Spleen (tissue), 11 donors: ENCODE measurements at regions not wholly inside any gene's neighbourhood (a gene's known extent, or its start where the extent isn't known, plus 50 kb on each side); places are given as distances from the start of the nearest gene placed in this dataset.

Source experiments
- DNase-seq: peaks from one replicate; pipeline ENCODE4 v3.0.0-alpha.2; 2020
- H3K27ac ChIP-seq, 8 donors: fragments of 200-600 bp; sonication (generic) in 7 of 8; 1 replicate in 4 of 8; 2 replicates in 4 of 8; pipeline versions ENCODE4 v1.5.0 to v1.8.0; 2016 to 2021; ENCODE audit warnings: inconsistent platforms in 4 of 8, mild to moderate bottlenecking in 4 of 8, moderate library complexity in 1 of 8
- H3K27me3 ChIP-seq, 7 donors: fragments of 200-600 bp; sonication (generic) in 6 of 7; replicated peaks in 1 of 7; 1 replicate in 4 of 7; 2 replicates in 3 of 7; pipeline versions ENCODE4 v1.5.0 to v1.8.0; 2016 to 2021; ENCODE audit warnings: inconsistent platforms in 3 of 7, mild to moderate bottlenecking in 1 of 7
- H3K36me3 ChIP-seq, 6 donors: fragments of 200-600 bp; sonication (generic) in 5 of 6; 1 replicate in 4 of 6; 2 replicates in 2 of 6; pipeline versions ENCODE4 v1.5.0 to v1.8.0; 2016 to 2021; ENCODE audit warnings: inconsistent platforms in 2 of 6
- H3K4me1 ChIP-seq, 6 donors: fragments of 200-600 bp; sonication (generic) in 5 of 6; 1 replicate in 3 of 6; 2 replicates in 3 of 6; pipeline versions ENCODE4 v1.5.0 to v1.8.0; 2016 to 2021; ENCODE audit warnings: inconsistent platforms in 3 of 6
- H3K4me3 ChIP-seq, 8 donors: fragments of 200-600 bp; sonication (generic) in 7 of 8; 1 replicate in 4 of 8; 2 replicates in 4 of 8; pipeline versions ENCODE4 v1.5.0 to v1.8.0; 2016 to 2021; ENCODE audit warnings: inconsistent platforms in 4 of 8, mild to moderate bottlenecking in 4 of 8, moderate library complexity in 2 of 8
- H3K9me3 ChIP-seq, 8 donors: fragments of 200-600 bp; sonication (generic) in 7 of 8; 1 replicate in 4 of 8; 2 replicates in 4 of 8; pipeline versions ENCODE4 v1.5.0 to v1.8.0; 2016 to 2021; ENCODE audit warnings: inconsistent platforms in 4 of 8
- POLR2A ChIP-seq, 3 donors: fragments of 450-650 bp; IDR thresholded peaks; one replicate each; pipeline ENCODE4 v1.5.1; 2017; ENCODE audit warnings: antibody characterized with exemption in 3 of 3, mild to moderate bottlenecking in 1 of 3
- POLR2AphosphoS5 ChIP-seq, 3 donors: sonication (generic); formaldehyde crosslinking; IDR thresholded peaks; one replicate each; pipeline ENCODE4 v1.5.1; 2017; ENCODE audit warnings: antibody characterized with exemption in 3 of 3
- WGBS, 5 donors: extraction: QIAGEN DNeasy Blood & Tissue Kit in 3 of 5; methylation state at CpG; one replicate each; pipeline versions ENCODE4 v1.1.5 to v1.1.7; 2013 to 2018; 5-methylcytosine and 5-hydroxymethylcytosine counted together
- intact Hi-C: fragments of 100-400 bp; cut with DNase I; formaldehyde crosslinking; loops from one replicate; pipeline ENCODE4 v1.15.0; 2023; ENCODE audit warnings: low total_unique reads
- TF ChIP-seq, protein P1 (sequence below), 11 experiments: fragments of 200-600 bp in 7 of 11; fragments of 450-650 bp in 4 of 11; sonication (generic) in 4 of 11; IDR thresholded peaks in 8 of 11; conservative IDR thresholded peaks in 3 of 11; 1 replicate in 7 of 11; 2 replicates in 4 of 11; pipeline versions ENCODE4 v1.4.0 to v1.8.0; 2016 to 2021; ENCODE audit warnings: antibody characterized with exemption in 11 of 11, inconsistent platforms in 4 of 11, mild to moderate bottlenecking in 1 of 11
- donor health status: healthy with polysubstance abuse.
- donor health status: DM: no; HTN: no; CAD: no; lungs with moderate emphysema.
- donor health status: DM: no; HTN: no; CAD: no.
- donor health status: Bipolar disorder and iron deficiency.
- donor health status: healthy.
- donor health status: DM: no; HTN: no; CAD: no.
- donor health status: DM: yes; HTN: yes; CAD: no.

DNA sequence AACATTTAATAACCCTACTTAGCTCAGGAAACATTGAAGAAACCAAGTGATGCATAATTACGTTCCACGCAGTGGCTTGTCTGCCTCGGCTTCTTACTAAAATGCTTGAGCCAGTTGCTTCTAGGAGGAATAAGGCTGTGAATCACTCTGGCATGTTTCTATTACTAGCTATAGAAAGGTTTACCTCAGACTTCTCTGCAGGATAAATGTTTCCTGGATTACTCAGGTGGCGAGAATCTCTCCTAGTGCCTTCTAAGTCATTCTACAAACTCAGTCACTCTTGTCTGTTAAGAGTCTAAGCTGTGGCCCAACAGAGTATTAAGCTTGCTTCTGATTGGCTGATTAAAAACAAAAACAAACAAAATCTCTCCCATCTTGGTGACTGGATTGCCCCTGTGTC lies 92.0 kb upstream of the RALGPS2 start:
- no peaks in the 10 kb centered on the region for H3K36me3 ChIP-seq
- TF ChIP-seq, protein P1, sequence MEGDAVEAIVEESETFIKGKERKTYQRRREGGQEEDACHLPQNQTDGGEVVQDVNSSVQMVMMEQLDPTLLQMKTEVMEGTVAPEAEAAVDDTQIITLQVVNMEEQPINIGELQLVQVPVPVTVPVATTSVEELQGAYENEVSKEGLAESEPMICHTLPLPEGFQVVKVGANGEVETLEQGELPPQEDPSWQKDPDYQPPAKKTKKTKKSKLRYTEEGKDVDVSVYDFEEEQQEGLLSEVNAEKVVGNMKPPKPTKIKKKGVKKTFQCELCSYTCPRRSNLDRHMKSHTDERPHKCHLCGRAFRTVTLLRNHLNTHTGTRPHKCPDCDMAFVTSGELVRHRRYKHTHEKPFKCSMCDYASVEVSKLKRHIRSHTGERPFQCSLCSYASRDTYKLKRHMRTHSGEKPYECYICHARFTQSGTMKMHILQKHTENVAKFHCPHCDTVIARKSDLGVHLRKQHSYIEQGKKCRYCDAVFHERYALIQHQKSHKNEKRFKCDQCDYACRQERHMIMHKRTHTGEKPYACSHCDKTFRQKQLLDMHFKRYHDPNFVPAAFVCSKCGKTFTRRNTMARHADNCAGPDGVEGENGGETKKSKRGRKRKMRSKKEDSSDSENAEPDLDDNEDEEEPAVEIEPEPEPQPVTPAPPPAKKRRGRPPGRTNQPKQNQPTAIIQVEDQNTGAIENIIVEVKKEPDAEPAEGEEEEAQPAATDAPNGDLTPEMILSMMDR (IDR thresholded peaks at IDR 0.05 in 8 of 11, conservative IDR thresholded peaks at IDR 0.05 in 3 of 11) = no peak
- TF ChIP-seq POLR2AphosphoS5 (IDR thresholded peaks at IDR 0.05) = no peak
- TF ChIP-seq POLR2A (IDR thresholded peaks at IDR 0.05) = no peak
- peaks cover 0 to 9% (median 0%) of the 10 kb centered on the region in 6 donors for H3K4me1 ChIP-seq
- WGBS, 5 donors = 93 to 97% (median 95%) methylated on average over 4 of the region's 4 CpGs
- H3K27me3 ChIP-seq = no peaks in the 10 kb centered on the region
- H3K27ac ChIP-seq = no peak overlapping the region
- H3K4me3 ChIP-seq = no peak overlapping the region
- H3K9me3 ChIP-seq = no peaks in the 10 kb centered on the region
- intact Hi-C loops = no loop called here
- DNase-seq = no peak

DNA sequence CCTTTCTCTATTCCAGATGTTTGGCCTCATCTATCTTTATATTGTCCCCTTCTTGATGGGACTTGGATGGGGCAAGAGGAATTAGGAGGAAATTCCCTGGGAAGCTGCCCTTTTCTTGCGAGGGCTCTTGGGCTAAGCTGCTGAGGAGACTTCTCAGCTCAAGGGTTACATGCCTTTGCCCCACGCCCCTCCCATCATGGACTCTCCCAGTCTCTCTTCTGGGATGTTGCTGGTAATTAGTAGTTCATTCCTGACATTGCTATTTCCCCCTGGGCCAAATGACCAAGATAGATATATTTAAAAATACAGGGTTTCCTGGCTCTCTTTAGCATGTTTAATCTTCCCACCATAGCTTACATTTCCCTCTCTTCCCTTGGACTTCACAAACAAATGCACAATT lies 90.6 kb upstream of the RALGPS2 start:
- Histone ChIP-seq H3K36me3 (no peaks in the 10 kb centered on the region), H3K27me3 (no peaks in the 10 kb centered on the region), H3K4me1 (peaks cover 0 to 8% (median 0%) of the 10 kb centered on the region in 6 donors), H3K9me3 (no peaks in the 10 kb centered on the region), H3K27ac (no peak overlapping the region), H3K4me3 (no peak overlapping the region)
- DNase-seq = no peak
- intact Hi-C loops = no loop called here
- WGBS, 5 donors = 64 to 79% (median 77%) methylated on average over 2 of the region's 2 CpGs
- TF ChIP-seq, protein P1 (IDR thresholded peaks at IDR 0.05 in 8 of 11, conservative IDR thresholded peaks at IDR 0.05 in 3 of 11) = no peak
- TF ChIP-seq POLR2A (IDR thresholded peaks at IDR 0.05) (no peak), POLR2AphosphoS5 (IDR thresholded peaks at IDR 0.05) (no peak)

DNA sequence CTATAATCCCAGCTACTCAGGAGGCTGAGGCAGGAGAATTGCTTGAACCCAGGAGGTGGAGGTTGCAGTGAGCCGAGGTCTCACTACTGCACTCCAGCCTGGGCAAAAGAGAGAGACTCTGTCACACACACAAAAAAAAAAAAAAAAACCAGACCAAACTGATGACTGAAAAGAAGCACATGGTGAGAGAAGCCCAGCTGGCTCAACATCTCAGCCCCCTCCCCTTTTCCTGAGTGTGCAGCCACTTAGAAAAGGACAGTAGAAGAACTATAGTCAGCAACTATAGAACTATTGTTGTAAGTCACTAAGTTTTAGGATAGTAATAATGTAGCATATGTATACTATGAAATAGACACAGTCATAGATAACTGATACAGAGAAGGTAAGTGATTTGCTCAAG lies 87.2 kb upstream of the RALGPS2 start:
- intact Hi-C loops = no loop called here
- Histone ChIP-seq H3K4me3 (no peak overlapping the region), H3K9me3 (no peaks in the 10 kb centered on the region), H3K4me1 (no peaks in the 10 kb centered on the region), H3K36me3 (no peaks in the 10 kb centered on the region), H3K27me3 (no peaks in the 10 kb centered on the region), H3K27ac (no peak overlapping the region)
- no peak for DNase-seq
- TF ChIP-seq POLR2A (IDR thresholded peaks at IDR 0.05) (no peak), POLR2AphosphoS5 (IDR thresholded peaks at IDR 0.05) (no peak)
- TF ChIP-seq, protein P1 (IDR thresholded peaks at IDR 0.05 in 8 of 11, conservative IDR thresholded peaks at IDR 0.05 in 3 of 11) = no peak
- 75 to 94% (median 91%) methylated on average over 1 of the region's 1 CpG for WGBS, 5 donors

DNA sequence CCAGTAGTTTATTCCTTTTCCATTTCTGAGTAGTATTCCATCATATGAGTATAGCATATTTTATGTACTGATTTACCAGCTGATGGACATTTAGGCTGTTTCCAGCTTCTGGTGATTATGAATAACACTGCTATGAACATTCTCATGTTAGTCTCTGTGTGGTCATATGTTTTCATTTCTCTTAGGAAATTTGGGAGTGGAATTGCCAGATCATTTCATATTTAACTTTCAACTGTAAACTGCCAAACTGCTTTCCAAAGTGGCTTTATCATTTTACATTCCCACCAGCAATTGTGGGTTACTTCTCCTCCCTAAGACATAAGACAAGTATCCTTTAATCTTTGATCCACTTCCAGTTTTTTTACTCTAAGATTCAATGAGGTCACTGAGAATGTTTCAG lies 85.7 kb upstream of the RALGPS2 start:
- H3K36me3 ChIP-seq = no peaks in the 10 kb centered on the region
- H3K27ac ChIP-seq = no peak overlapping the region
- TF ChIP-seq, protein P1 (IDR thresholded peaks at IDR 0.05 in 8 of 11, conservative IDR thresholded peaks at IDR 0.05 in 3 of 11) = no peak
- TF ChIP-seq POLR2AphosphoS5 (IDR thresholded peaks at IDR 0.05) = no peak
- TF ChIP-seq POLR2A (IDR thresholded peaks at IDR 0.05) = no peak
- H3K9me3 ChIP-seq = no peaks in the 10 kb centered on the region
- peaks cover 0 to 3% (median 2%) of the 10 kb centered on the region in 6 donors for H3K4me1 ChIP-seq
- no peak for DNase-seq
- intact Hi-C loops = no loop called here
- no peaks in the 10 kb centered on the region for H3K27me3 ChIP-seq
- H3K4me3 ChIP-seq = no peak overlapping the region
